Urothelium cell line (cell line): ENCODE measurements at regions not wholly inside any gene's neighbourhood (a gene's known extent, or its start where the extent isn't known, plus 50 kb on each side); places are given as distances from the start of the nearest gene placed in this dataset.
A peak's percentile ranks its signal among the peaks of the same experiment; 100 is the strongest.
"Not testable (repeated sequence)": the region's sequence is repeated elsewhere in the genome, so short reads cannot be mapped to it uniquely, and the experiment has no call there.

ENCODE experiments used
- DNase-seq: peaks from one replicate; pipeline ENCODE4 v3.0.0; 2011; ENCODE audit warnings: low spot score, mixed read lengths
- FAIRE-seq: peaks from 2 replicates; lab custom pipeline; 2011; peaks lifted over from hg19 to GRCh38; lab: Jason Lieb, UNC

GRCh38 chr5:158054223-158055110 is 195.5 kb upstream of the CLINT1 start:
- peak; percentile 46 for DNase-seq
- FAIRE-seq = no peak

- DNase-seq = peak; percentile 30
Measured at GRCh38 chr5:158051036-158051435, 192.1 kb upstream of the CLINT1 start.

GRCh38 chr5:158050421-158050820 is 191.5 kb upstream of the CLINT1 start:
- FAIRE-seq = peak; percentile 32
- no peak for DNase-seq

More at GRCh38 chr5:158051036-158051435, 192.1 kb upstream of the CLINT1 start:
- FAIRE-seq = no peak

- DNase-seq = no peak
- FAIRE-seq = no peak
Measured at GRCh38 chr5:158049459-158049858, 190.5 kb upstream of the CLINT1 start.

GRCh38 chr5:158045696-158046095 is 186.8 kb upstream of the CLINT1 start:
- FAIRE-seq = no peak
- no peak for DNase-seq

GRCh38 chr5:158039911-158040347 is 181.0 kb upstream of the CLINT1 start:
- FAIRE-seq (no peak), DNase-seq (no peak)

- FAIRE-seq (no peak), DNase-seq (no peak)
Measured at GRCh38 chr5:158039441-158039840, 180.5 kb upstream of the CLINT1 start.

GRCh38 chr5:158036983-158037595 is 178.1 kb upstream of the CLINT1 start:
- not testable (repeated sequence) for DNase-seq, FAIRE-seq

- FAIRE-seq, DNase-seq: not testable (repeated sequence)
Measured at GRCh38 chr5:158034586-158034985, 175.6 kb upstream of the CLINT1 start.

- no peak for FAIRE-seq
- DNase-seq = no peak
Measured at GRCh38 chr5:158033724-158034123, 174.8 kb upstream of the CLINT1 start.

- no peak for FAIRE-seq
- no peak for DNase-seq
Measured at GRCh38 chr5:158033076-158033475, 174.1 kb upstream of the CLINT1 start.

GRCh38 chr5:158032246-158032645 is 173.3 kb upstream of the CLINT1 start:
- FAIRE-seq = no peak
- no peak for DNase-seq

- DNase-seq = no peak
- no peak for FAIRE-seq
Measured at GRCh38 chr5:158027806-158028775, 169.1 kb upstream of the CLINT1 start.

GRCh38 chr5:158026304-158027031 is 167.5 kb upstream of the CLINT1 start:
- DNase-seq = no peak
- no peak for FAIRE-seq

- no peak for DNase-seq
- no peak for FAIRE-seq
Measured at GRCh38 chr5:158023266-158023665, 164.3 kb upstream of the CLINT1 start.

- no peak for FAIRE-seq
- no peak for DNase-seq
Measured at GRCh38 chr5:158022837-158023236, 163.9 kb upstream of the CLINT1 start.

GRCh38 chr5:158022393-158022792 is 163.4 kb upstream of the CLINT1 start:
- FAIRE-seq = no peak
- no peak for DNase-seq

GRCh38 chr5:158020555-158021418 is 161.8 kb upstream of the CLINT1 start:
- FAIRE-seq (no peak), DNase-seq (no peak)

GRCh38 chr5:158017469-158017868 is 158.5 kb upstream of the CLINT1 start:
- no peak for DNase-seq
- no peak for FAIRE-seq
